ENCODE measurements at regions not wholly inside any gene's neighbourhood (a gene's known extent, or its start where the extent isn't known, plus 50 kb on each side); places are given as distances from the start of the nearest gene placed in this dataset.

DNA sequence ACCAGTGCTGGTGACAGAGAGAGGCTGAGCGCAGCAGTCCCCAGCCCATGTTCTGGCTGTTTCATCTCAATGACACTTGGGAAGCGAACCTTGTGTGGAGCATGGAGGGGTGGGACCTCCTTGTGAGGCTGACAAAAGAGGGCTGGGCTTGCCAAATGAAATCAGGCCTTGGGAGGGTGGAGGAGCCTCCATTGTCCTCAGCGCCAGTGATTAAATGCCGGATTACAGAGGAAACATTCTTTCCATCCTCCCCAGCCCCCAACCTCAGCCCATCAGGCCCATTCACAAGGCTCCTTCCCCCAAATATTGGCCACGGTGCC, 63.3 kb upstream of the PAXBP1 start:
- DNase-seq (ENCODE audit: low spot score), result no peak
- no peak for TF ChIP-seq CTCF (IDR thresholded peaks at IDR 0.05; ENCODE audit: borderline replicate concordance, control extremely low read depth, extremely low read depth, insufficient read depth, missing control alignments)
- in situ Hi-C loops (cut with MboI; ENCODE audit: low sequenced_read_pairs, unreplicated experiment), result no loop called here

- no peak for TF ChIP-seq CTCF (IDR thresholded peaks at IDR 0.05; ENCODE audit: borderline replicate concordance, control extremely low read depth, extremely low read depth, insufficient read depth, missing control alignments)
- no peak for DNase-seq (ENCODE audit: low spot score)
- in situ Hi-C loops (cut with MboI; ENCODE audit: low sequenced_read_pairs, unreplicated experiment), result no loop called here
Measured at GRCh38 chr21:32842146-32842545, 70.6 kb upstream of the PAXBP1 start.

GRCh38 chr21:32843561-32843960, 72.0 kb upstream of the PAXBP1 start:
- DNase-seq (ENCODE audit: low spot score), result no peak
- TF ChIP-seq CTCF (IDR thresholded peaks at IDR 0.05; ENCODE audit: borderline replicate concordance, control extremely low read depth, extremely low read depth, insufficient read depth, missing control alignments), result no peak
- in situ Hi-C loops (cut with MboI; ENCODE audit: low sequenced_read_pairs, unreplicated experiment), result no loop called here

GRCh38 chr21:32844076-32844475, 72.5 kb upstream of the PAXBP1 start:
- in situ Hi-C loops (cut with MboI; ENCODE audit: low sequenced_read_pairs, unreplicated experiment), result no loop called here
- no peak for DNase-seq (ENCODE audit: low spot score)
- no peak for TF ChIP-seq CTCF (IDR thresholded peaks at IDR 0.05; ENCODE audit: borderline replicate concordance, control extremely low read depth, extremely low read depth, insufficient read depth, missing control alignments)

DNA sequence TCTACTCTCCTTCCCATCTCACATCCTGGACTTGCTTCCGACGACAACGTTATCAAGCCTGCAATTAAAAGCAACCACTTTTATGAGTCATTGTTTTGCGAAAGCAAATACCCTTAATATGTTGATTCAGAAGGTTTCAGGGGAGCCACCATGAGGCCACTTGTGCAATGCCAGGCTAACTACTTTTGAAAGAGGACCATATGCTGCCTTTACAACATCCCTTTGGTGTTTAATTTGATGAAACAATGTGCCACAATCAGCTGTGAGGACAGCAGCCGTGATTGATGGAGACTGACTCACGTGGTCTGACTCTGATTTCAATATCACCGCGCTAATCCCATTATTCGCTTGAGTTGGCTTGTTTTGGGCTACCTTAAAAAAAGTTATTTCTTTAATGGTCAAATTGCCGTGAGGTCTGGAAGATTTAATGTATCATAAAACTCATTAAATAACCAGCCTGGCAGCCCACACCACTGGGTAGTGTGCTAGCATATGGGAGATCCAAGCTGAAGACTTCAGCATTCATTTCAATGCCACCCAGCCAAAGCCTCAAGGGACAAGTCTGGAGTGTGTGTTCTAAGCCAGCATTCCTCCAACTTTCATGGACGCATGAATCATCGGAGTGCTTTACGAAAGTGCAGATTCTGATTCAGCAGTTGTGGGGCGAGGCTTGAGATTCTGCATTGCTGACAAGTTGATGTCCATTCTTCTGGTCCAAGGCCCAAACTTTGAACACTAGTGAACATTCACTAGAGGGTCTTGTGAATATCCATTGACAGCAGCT, 73.3 kb upstream of the PAXBP1 start:
- DNase-seq (ENCODE audit: low spot score), result no peak
- no peak for TF ChIP-seq CTCF (IDR thresholded peaks at IDR 0.05; ENCODE audit: borderline replicate concordance, control extremely low read depth, extremely low read depth, insufficient read depth, missing control alignments)
- in situ Hi-C loops (cut with MboI; ENCODE audit: low sequenced_read_pairs, unreplicated experiment), result no loop called here

- in situ Hi-C loops (cut with MboI; ENCODE audit: low sequenced_read_pairs, unreplicated experiment), result no loop called here
- no peak for TF ChIP-seq CTCF (IDR thresholded peaks at IDR 0.05; ENCODE audit: borderline replicate concordance, control extremely low read depth, extremely low read depth, insufficient read depth, missing control alignments)
- no peak for DNase-seq (ENCODE audit: low spot score)
Measured at GRCh38 chr21:32858628-32859027, 87.1 kb upstream of the PAXBP1 start.

All from GM13976 (cell line).